ENCODE measurements at regions not wholly inside any gene's neighbourhood (a gene's known extent, or its start where the extent isn't known, plus 50 kb on each side); places are given as distances from the start of the nearest gene placed in this dataset.

DNA sequence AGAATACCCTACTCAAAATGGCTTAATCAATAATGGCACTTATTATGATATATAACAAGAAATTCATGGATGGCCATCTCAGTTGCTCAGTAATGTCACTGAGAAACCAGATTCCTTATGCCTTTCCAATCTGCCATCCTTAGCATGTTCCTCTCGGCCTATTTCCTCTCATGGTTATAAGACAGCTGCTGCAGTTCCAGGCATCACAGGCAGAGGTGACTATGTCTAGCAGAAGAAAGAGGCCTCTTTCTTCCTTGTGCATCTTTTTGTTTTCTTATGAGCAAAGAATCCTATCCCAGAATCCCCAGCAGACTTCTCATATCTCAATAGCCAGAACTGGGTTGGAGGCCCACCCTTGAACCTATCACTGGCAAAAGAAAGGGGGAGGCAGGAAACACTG, 310.6 kb upstream of the SPRED2 start:
- Histone ChIP-seq H3K27me3 (ENCODE audit: insufficient read depth, poor library complexity, severe bottlenecking) (no peaks in the 10 kb centered on the region), H3K4me3 (replicated peaks; ENCODE audit: insufficient read depth, low read length) (no peak overlapping the region), H3K27ac (replicated peaks) (no peak overlapping the region)
- DNase-seq (ENCODE audit: low read depth in 1 of 2, low spot score in 1 of 2), result no peak
- TF ChIP-seq POLR2AphosphoS5 (IDR thresholded peaks at IDR 0.05; ENCODE audit: low read depth), result no peak
- TF ChIP-seq, protein P1, sequence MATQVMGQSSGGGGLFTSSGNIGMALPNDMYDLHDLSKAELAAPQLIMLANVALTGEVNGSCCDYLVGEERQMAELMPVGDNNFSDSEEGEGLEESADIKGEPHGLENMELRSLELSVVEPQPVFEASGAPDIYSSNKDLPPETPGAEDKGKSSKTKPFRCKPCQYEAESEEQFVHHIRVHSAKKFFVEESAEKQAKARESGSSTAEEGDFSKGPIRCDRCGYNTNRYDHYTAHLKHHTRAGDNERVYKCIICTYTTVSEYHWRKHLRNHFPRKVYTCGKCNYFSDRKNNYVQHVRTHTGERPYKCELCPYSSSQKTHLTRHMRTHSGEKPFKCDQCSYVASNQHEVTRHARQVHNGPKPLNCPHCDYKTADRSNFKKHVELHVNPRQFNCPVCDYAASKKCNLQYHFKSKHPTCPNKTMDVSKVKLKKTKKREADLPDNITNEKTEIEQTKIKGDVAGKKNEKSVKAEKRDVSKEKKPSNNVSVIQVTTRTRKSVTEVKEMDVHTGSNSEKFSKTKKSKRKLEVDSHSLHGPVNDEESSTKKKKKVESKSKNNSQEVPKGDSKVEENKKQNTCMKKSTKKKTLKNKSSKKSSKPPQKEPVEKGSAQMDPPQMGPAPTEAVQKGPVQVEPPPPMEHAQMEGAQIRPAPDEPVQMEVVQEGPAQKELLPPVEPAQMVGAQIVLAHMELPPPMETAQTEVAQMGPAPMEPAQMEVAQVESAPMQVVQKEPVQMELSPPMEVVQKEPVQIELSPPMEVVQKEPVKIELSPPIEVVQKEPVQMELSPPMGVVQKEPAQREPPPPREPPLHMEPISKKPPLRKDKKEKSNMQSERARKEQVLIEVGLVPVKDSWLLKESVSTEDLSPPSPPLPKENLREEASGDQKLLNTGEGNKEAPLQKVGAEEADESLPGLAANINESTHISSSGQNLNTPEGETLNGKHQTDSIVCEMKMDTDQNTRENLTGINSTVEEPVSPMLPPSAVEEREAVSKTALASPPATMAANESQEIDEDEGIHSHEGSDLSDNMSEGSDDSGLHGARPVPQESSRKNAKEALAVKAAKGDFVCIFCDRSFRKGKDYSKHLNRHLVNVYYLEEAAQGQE (IDR thresholded peaks at IDR 0.05; ENCODE audit: insufficient replicate concordance, low read depth), result no peak
- no peak for TF ChIP-seq GABPA (IDR thresholded peaks at IDR 0.05; ENCODE audit: low read depth)
- TF ChIP-seq, protein P2, sequence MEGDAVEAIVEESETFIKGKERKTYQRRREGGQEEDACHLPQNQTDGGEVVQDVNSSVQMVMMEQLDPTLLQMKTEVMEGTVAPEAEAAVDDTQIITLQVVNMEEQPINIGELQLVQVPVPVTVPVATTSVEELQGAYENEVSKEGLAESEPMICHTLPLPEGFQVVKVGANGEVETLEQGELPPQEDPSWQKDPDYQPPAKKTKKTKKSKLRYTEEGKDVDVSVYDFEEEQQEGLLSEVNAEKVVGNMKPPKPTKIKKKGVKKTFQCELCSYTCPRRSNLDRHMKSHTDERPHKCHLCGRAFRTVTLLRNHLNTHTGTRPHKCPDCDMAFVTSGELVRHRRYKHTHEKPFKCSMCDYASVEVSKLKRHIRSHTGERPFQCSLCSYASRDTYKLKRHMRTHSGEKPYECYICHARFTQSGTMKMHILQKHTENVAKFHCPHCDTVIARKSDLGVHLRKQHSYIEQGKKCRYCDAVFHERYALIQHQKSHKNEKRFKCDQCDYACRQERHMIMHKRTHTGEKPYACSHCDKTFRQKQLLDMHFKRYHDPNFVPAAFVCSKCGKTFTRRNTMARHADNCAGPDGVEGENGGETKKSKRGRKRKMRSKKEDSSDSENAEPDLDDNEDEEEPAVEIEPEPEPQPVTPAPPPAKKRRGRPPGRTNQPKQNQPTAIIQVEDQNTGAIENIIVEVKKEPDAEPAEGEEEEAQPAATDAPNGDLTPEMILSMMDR (IDR thresholded peaks at IDR 0.05; ENCODE audit: insufficient read depth, low read length), result no peak

DNA sequence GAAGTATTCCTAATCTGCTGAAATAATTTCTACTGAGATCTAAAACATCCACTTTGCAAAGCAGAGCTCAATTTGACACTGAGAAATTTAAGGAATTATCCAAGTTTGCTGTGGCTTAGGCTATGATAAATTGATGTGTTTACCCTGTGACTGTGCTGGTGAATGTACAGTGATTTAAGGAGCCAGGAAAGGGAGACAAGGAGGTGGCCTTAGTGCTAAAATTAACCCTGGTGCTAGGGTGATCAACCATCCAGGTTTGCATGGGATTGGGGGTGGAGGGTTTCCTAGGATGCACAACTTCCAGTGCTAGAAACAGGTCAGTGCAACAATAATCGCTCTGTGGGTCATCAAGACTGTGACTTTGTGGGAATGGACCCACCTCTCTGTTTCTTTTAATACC, 307.5 kb upstream of the SPRED2 start:
- DNase-seq (ENCODE audit: low read depth in 1 of 2, low spot score in 1 of 2), result no peak
- H3K27ac ChIP-seq (replicated peaks), result no peak overlapping the region
- TF ChIP-seq POLR2AphosphoS5 (IDR thresholded peaks at IDR 0.05; ENCODE audit: low read depth) (no peak), SPI1 (IDR thresholded peaks at IDR 0.05; ENCODE audit: borderline replicate concordance, low read depth) (no peak), GABPA (IDR thresholded peaks at IDR 0.05; ENCODE audit: low read depth) (no peak)
- TF ChIP-seq, protein P1 (IDR thresholded peaks at IDR 0.05; ENCODE audit: insufficient replicate concordance, low read depth), result no peak
- TF ChIP-seq, protein P2 (IDR thresholded peaks at IDR 0.05; ENCODE audit: insufficient read depth, low read length), result no peak

DNA sequence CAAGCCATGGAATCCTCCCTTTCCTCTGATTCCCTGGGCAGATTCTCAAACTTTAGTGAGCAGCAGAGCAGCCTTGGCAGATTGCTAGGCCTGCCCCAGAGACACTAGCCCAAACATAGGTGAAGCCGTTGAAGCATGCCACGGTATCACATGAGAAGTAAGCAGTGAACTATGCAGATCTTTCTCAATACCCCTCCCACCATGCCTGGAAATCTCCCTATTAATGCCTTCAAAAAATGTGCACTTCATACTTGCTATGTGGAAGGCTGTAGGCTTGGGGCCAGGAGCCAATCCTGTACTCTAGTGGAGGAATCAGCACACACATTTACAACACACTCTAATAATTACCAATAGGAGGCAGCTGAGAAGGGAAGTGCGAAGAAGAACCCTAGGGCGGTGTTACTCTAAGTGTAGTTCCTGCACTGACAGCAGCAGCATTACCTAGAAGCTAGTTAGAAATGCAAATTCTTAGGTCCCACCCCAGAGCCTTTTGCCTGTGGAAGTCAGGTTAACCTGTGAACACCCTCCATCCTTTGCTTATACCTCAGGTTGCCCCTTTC, 305.1 kb upstream of the SPRED2 start:
- no peak for DNase-seq (ENCODE audit: low read depth in 1 of 2, low spot score in 1 of 2)
- no peaks in the 10 kb centered on the region for H3K27me3 ChIP-seq (ENCODE audit: insufficient read depth, poor library complexity, severe bottlenecking)
- H3K4me3 ChIP-seq (replicated peaks; ENCODE audit: insufficient read depth, low read length), result no peak overlapping the region
- no peak overlapping the region for H3K27ac ChIP-seq (replicated peaks)
- TF ChIP-seq GABPA (IDR thresholded peaks at IDR 0.05; ENCODE audit: low read depth) (no peak), POLR2AphosphoS5 (IDR thresholded peaks at IDR 0.05; ENCODE audit: low read depth) (no peak), SPI1 (IDR thresholded peaks at IDR 0.05; ENCODE audit: borderline replicate concordance, low read depth) (no peak)
- TF ChIP-seq, protein P2 (IDR thresholded peaks at IDR 0.05; ENCODE audit: insufficient read depth, low read length), result no peak
- TF ChIP-seq, protein P1 (IDR thresholded peaks at IDR 0.05; ENCODE audit: insufficient replicate concordance, low read depth), result no peak

More for the DNA sequence above, 307.5 kb upstream of the SPRED2 start:
- Histone ChIP-seq H3K27me3 (ENCODE audit: insufficient read depth, poor library complexity, severe bottlenecking) (no peaks in the 10 kb centered on the region), H3K4me3 (replicated peaks; ENCODE audit: insufficient read depth, low read length) (no peak overlapping the region)

Measured in HL-60 (cell line).